Activated CD4-positive, CD25-positive, alpha-beta regulatory T cell (primary cell): ENCODE measurements at regions not wholly inside any gene's neighbourhood (a gene's known extent, or its start where the extent isn't known, plus 50 kb on each side); places are given as distances from the start of the nearest gene placed in this dataset.

ENCODE experiments used
- DNase-seq, 4 experiments: peaks; one replicate each; lab custom pipeline; 2025; lab: John Stamatoyannopoulos, UW

GRCh38 chr3:148585671-148586379 lies 111.9 kb upstream of the AGTR1 start:
- DNase-seq: no peak

GRCh38 chr3:148588291-148588690 lies 109.4 kb upstream of the AGTR1 start:
- DNase-seq: no peak

DNA sequence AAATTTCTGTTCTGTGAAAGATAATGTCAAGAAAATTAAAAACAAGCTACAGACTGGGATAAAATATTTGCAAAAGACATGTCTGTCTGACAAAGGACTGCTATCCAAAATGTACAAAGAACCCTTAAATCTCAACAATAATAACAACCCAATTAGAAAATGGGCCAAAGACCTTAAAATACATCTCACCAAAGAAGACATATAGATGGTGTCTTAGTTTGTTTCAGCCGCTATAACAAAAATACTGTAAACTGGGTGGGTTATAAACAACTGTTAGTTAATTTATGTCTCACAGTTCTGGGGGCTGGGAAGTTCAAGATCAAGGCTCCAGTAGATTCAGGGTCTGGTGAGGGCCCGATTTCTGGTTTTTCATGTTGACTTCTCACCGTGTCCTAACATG lies 106.2 kb upstream of the AGTR1 start:
- no peak for DNase-seq

- DNase-seq: no peak
These were observed 99.1 kb upstream of the AGTR1 start for GRCh38 chr3:148598619-148599018.

DNA sequence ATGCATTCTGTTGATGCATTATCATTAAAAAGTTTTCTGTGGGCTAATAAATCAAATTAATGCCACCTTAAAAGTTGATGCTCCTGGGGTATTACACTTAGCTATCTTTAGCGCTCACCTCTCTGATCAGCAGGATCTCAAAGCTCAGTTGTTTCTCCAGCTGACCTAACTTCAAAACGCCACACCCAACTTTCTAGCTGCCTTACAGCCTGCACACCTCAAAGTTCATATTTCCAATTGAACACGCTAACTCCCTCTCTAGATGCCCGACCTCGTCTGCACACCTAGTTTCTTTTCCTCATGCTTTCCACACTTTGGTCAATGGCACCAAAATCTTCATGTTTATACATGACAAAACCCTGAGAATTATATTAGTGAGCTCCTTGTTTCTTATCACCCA lies 98.2 kb upstream of the AGTR1 start:
- no peak for DNase-seq

GRCh38 chr3:148600440-148600839 lies 97.3 kb upstream of the AGTR1 start:
- no peak for DNase-seq

- no peak for DNase-seq
These were observed 96.6 kb upstream of the AGTR1 start for GRCh38 chr3:148600902-148601765.

DNA sequence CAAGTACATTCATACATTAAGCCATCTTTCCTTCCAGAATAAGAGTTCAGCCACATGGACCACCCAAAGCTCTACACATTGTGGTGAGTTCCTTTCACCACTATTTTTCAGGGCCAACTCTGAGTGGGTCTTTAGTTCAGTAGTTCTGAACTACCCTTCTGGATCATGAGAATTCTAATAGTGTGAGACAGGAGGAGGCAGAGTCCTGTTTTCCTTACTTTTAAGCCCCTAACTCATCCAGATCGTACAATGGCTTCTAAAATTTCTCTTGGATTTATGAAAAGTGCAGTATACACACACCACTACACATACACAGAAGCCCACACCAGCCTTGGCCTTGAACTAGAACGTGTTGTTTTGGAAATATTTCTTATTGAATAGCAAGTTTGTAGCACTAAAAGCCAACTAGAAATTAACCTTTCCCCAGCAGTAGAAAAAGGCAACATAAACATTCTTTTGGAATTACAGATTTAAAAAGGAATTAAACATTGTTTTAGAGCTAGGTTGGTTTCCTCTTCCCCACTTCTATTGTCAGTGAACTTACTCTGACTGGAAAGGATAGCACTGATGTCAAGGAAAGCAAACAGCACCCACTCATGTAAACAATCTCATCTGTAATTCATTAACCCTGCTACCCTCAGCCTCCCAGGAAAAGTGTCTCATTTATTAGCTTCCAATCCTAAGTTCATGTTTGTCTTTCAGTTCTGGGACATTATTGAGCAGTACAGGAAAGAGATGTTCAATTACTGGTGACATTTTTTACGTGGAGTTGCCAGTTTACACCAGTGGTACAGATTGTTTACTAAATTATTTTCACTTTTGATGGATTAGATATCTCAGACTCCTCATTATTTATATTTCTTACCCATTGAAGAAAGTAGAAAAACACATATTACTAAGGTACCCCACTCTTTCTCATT lies 95.7 kb upstream of the AGTR1 start:
- no peak for DNase-seq

DNA sequence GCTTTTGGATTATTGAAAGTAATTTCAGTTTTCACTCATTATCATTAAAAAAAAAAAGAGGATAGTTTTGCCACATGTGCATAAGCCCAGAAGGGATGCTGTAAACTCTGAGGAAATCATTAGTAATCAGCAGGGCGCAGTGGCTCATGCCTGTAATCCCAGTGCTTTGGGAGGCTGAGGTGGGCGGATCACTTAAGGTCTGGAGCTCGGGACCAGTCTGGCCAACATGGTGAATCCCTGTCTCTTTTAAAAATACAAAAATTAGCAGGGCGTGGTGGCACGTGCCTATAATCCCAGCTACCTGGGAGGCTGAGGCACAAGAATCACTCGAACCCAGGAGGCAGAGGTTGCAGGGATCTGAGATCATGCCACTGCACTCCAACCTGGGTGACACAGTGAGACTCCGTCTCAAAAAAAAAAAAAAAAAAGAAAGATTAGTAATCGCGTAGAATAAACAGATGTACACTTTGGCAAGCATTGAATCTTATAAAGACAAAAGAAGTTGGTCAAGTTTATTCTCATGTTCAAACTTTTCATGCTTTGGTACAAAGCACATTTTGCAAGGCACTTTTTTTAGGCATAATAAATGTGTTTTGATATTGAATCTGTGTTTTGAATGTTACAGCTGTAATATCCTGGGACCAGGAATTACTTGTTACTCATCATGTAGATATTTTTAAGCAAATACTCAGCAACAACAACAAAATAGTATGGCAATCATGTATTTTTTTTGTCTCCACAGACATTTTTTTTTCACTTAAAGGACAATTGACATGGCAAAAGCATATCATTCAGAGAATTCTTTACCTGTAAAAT lies 93.2 kb upstream of the AGTR1 start:
- DNase-seq: no peak

- no peak for DNase-seq
These were observed 92.2 kb upstream of the AGTR1 start for GRCh38 chr3:148605521-148605920.

DNA sequence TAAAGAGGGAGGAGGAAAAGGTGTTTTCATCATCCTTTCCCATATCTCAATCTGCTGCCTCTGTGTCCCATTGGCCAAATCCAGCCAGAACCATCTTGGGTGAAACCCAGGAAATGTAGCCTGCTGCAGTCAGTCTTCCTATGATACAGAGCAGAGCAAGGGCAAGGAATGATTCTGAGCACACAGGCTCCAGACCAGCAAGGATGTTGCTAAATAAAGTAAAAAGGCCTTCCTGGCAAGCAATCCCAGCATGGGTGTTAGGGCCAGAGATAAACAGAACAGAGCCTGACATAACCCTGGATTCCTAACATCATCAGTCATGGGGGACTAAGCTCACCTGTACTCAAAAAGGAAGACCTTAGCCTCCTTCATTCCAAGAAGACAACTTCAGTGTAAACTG lies 90.7 kb upstream of the AGTR1 start:
- DNase-seq: no peak

DNA sequence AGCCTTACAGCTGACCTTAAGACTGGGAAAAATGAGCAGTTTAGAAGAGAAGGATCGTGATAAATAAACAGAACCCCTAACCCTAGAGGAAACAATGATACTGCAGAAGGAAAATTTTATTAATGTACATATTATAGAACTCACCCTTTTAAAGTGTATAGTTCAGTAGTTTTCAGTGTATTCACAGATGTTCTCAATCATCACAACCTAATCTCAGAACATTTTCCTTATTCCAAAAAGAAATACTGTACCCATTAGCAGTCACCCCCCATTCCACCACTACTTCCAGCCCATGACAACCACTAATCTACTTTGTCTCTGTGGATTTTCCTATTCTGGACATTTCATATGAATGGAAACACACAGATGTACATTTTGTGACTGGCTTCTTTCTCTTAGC lies 90.2 kb upstream of the AGTR1 start:
- DNase-seq: no peak

- no peak for DNase-seq
These were observed 85.4 kb upstream of the AGTR1 start for GRCh38 chr3:148612278-148612677.

GRCh38 chr3:148615382-148615781 lies 82.3 kb upstream of the AGTR1 start:
- no peak for DNase-seq

DNA sequence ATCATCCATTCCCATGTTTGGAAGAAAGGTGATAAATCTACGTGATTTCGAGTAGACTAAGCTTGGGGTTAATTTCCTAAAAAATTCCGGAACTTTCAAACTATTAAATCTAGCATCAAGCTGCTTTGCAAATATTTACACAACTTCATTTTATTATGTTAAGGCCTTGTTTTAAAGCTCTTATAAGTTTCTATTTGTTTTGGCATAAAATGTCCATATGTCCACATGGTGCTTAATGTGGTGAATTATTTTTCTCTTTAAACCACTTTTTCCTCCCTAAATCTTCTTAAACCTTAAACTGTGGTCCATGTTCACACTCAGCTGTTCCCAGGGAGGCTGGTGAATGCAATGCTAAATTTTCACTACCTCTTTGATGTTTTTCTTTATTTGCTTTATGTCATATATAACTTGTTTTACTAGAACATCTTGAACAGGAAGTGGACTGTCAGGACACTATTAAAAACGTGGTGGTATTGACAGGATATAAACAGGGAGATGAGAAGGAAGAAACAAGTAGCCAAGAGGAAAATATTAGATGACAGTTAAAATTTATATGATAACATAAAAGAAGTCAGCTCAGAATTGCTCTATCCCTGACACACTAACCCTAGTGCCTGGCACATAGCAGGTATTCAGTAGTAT lies 72.5 kb upstream of the AGTR1 start:
- no peak for DNase-seq

GRCh38 chr3:148625991-148626390 lies 71.7 kb upstream of the AGTR1 start:
- no peak for DNase-seq

GRCh38 chr3:148629006-148629405 lies 68.7 kb upstream of the AGTR1 start:
- DNase-seq: no peak

DNA sequence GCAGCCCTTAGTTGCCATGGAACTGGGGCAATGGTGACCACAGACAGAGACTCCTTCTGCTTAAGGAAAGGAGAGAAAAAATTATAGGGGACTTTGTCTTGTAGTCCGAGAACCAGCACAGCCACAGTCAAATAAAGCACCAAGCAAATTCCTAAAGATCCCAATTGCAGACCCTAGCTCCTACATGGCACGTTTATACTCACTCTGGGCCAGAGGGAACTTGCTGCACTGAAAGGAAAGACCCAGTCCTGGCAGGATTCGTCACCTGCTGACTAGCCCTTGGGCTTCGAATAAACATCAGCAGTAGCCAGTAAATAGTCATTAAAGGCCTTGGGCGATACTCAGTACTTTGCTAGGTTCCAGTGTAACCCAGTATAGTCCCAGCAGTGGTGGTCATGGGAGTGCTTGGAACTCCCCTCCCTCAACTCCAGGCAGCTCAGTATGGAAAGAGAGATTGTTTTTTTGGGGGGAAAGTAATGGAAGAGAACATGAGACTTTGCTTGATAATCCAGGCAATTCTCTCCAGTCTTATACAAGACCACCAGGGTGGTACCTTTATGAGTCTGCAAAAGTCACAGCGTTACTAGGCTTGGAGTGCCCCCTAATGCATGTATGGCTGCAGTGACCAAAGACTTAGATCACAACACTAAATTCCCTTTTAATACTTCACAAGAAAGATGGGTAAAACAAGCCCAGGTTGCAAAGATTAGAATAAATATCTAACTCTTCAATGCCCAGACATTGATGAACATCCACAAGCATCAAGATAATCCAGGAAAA lies 66.4 kb upstream of the AGTR1 start:
- no peak for DNase-seq

GRCh38 chr3:148641722-148642121 lies 56.0 kb upstream of the AGTR1 start:
- DNase-seq: no peak

DNA sequence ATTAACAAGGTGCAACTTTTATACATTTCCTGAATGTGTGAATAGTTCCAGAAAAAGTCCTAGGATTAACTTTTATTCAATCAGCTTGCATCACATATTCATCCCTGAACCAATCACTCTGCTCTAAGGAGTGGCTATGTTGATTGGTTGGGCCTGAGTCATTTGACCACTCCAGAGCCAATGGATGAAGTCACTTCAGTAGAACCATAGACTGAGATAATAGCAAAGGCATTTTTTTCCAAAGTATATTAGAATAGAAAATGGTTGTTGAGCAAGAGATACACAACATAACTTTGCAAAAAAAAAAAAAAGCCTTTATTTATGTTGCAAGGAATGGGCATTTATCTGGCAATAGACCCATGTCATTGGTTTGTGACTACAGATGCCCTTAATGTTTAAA lies 55.5 kb upstream of the AGTR1 start:
- DNase-seq: no peak
